GM06990 (cell line): ENCODE measurements at regions not wholly inside any gene's neighbourhood (a gene's known extent, or its start where the extent isn't known, plus 50 kb on each side); places are given as distances from the start of the nearest gene placed in this dataset.

ENCODE experiments used
- DNase-seq: peaks from one replicate; pipeline ENCODE4 v3.0.0-alpha.2; 2011; ENCODE audit not compliant: insufficient read length; ENCODE audit errors: extremely low read depth
- H3K27me3 ChIP-seq: replicated peaks from 2 replicates; pipeline ENCODE4 v1.6.0; 2011; ENCODE audit warnings: low read length; ENCODE audit not compliant: control insufficient read depth, insufficient read depth
- H3K36me3 ChIP-seq: 2 replicates; pipeline ENCODE4 v1.5.1; 2011; ENCODE audit warnings: low read length; ENCODE audit not compliant: control insufficient read depth, insufficient read depth
- H3K4me3 ChIP-seq: replicated peaks from 2 replicates; pipeline ENCODE4 v1.5.1; 2011; ENCODE audit warnings: low read depth, mild to moderate bottlenecking, control low read depth, low read length
- CTCF ChIP-seq: IDR thresholded peaks from 2 replicates; pipeline ENCODE4 v1.5.1; 2011; ENCODE audit warnings: low read length, control low read depth, mild to moderate bottlenecking, inconsistent platforms; ENCODE audit not compliant: insufficient read depth, poor library complexity, severe bottlenecking

- DNase-seq = no peak
- TF ChIP-seq CTCF = no peak
- Histone ChIP-seq H3K36me3 (no peaks in the 10 kb centered on the region), H3K4me3 (no peak overlapping the region), H3K27me3 (0 out of 2 replicates have a peak, but pooled peaks cover 1% of the 10 kb centered on the region)
Observed at GRCh38 chr1:30268923-30269666, 454.3 kb downstream of the MATN1 start.

- no peak for TF ChIP-seq CTCF
- no peak for DNase-seq
- H3K27me3 ChIP-seq = 0 out of 2 replicates have a peak, but pooled peaks cover 1% of the 10 kb centered on the region
- H3K36me3 ChIP-seq = no peaks in the 10 kb centered on the region
- no peak overlapping the region for H3K4me3 ChIP-seq
Observed at GRCh38 chr1:30267856-30268255, 455.5 kb downstream of the MATN1 start.

GRCh38 chr1:30267046-30267445, 456.3 kb downstream of the MATN1 start:
- 0 out of 2 replicates have a peak, but pooled peaks cover 1% of the 10 kb centered on the region for H3K27me3 ChIP-seq
- H3K36me3 ChIP-seq = no peaks in the 10 kb centered on the region
- no peak for DNase-seq
- no peak overlapping the region for H3K4me3 ChIP-seq
- no peak for TF ChIP-seq CTCF

- no peak for TF ChIP-seq CTCF
- no peak overlapping the region for H3K4me3 ChIP-seq
- peaks cover 1% of the 10 kb centered on the region; the same call in 1 of the 2 replicates for H3K27me3 ChIP-seq
- no peak for DNase-seq
- no peaks in the 10 kb centered on the region for H3K36me3 ChIP-seq
Observed at GRCh38 chr1:30265127-30266070, 458.0 kb downstream of the MATN1 start.

GRCh38 chr1:30264672-30265025, 458.7 kb downstream of the MATN1 start:
- peaks cover 1% of the 10 kb centered on the region for H3K27me3 ChIP-seq
- DNase-seq = no peak
- TF ChIP-seq CTCF = no peak
- no peak overlapping the region for H3K4me3 ChIP-seq
- no peaks in the 10 kb centered on the region for H3K36me3 ChIP-seq
